ENCODE measurements at regions not wholly inside any gene's neighbourhood (a gene's known extent, or its start where the extent isn't known, plus 50 kb on each side); places are given as distances from the start of the nearest gene placed in this dataset.

DNA sequence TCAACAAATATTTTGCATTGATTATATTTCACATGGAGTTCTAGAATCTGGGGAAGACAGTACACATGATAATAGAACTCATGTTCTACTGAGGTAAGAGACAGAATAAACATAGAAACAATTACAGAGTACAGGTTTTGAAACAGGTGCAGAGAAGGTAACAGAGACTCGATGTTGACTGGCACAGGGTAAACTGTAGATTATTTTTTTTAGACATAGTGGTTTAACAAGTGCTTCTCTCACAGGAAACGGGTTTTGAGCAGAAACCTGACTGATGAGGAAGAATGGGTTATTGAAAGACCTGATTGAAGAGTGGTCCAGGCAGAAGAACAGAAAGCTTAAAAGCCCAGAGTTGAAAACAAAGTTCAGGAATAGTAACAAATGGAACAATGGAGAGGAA lies 1002.5 kb upstream of the FAM98A start:
- Histone ChIP-seq H3K27me3 (ENCODE audit: control insufficient read depth, low read length) (no peaks in the 10 kb centered on the region), H3K4me3 (ENCODE audit: low read length) (no peak overlapping the region), H3K27ac (ENCODE audit: low read depth, low read length) (no peak overlapping the region), H3F3A (ENCODE audit: control insufficient read depth, insufficient read depth) (no peaks in the 10 kb centered on the region), H3K79me2 (ENCODE audit: control insufficient read depth, low read length) (no peaks in the 10 kb centered on the region), H4K20me1 (ENCODE audit: control insufficient read depth, insufficient read depth, low read depth, low read length) (no peaks in the 10 kb centered on the region), H3K9me2 (replicated peaks; ENCODE audit: control insufficient read depth, low read length) (no peaks in the 10 kb centered on the region), H3K4me2 (ENCODE audit: low read length) (no peak overlapping the region), H3K4me1 (ENCODE audit: control insufficient read depth, low read length) (no peaks in the 10 kb centered on the region), H3K36me3 (ENCODE audit: control insufficient read depth, low read length) (no peaks in the 10 kb centered on the region), H3K9me3 (ENCODE audit: control insufficient read depth, insufficient read depth, low read length) (no peaks in the 10 kb centered on the region)
- TF ChIP-seq EZH2phosphoT487 (IDR thresholded peaks at IDR 0.05; ENCODE audit: borderline replicate concordance, low read length), result no peak
- TF ChIP-seq, protein P1, sequence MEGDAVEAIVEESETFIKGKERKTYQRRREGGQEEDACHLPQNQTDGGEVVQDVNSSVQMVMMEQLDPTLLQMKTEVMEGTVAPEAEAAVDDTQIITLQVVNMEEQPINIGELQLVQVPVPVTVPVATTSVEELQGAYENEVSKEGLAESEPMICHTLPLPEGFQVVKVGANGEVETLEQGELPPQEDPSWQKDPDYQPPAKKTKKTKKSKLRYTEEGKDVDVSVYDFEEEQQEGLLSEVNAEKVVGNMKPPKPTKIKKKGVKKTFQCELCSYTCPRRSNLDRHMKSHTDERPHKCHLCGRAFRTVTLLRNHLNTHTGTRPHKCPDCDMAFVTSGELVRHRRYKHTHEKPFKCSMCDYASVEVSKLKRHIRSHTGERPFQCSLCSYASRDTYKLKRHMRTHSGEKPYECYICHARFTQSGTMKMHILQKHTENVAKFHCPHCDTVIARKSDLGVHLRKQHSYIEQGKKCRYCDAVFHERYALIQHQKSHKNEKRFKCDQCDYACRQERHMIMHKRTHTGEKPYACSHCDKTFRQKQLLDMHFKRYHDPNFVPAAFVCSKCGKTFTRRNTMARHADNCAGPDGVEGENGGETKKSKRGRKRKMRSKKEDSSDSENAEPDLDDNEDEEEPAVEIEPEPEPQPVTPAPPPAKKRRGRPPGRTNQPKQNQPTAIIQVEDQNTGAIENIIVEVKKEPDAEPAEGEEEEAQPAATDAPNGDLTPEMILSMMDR (IDR thresholded peaks at IDR 0.05; ENCODE audit: low read depth, low read length, poor library complexity, severe bottlenecking), result no peak

DNA sequence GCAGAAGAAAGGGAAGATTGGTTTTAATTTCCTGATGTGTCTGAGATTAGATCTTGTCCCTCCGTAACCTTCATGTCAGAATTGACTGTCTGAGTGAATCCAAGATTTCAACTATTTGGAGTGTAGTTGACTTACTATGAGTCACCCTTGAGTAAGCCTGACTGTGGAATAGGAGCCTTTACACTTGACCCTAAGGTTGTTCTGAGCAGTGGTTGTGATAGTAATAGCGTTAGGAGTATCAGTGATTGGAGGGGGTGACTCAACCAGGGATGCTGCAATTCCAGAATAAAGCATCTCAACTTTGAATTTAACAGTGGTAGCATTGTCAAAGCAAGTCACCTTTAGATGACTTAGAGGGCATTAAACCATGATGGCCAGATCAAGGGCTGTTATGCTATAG lies 979.5 kb upstream of the FAM98A start:
- Histone ChIP-seq H3K4me2 (ENCODE audit: low read length) (no peak overlapping the region), H4K20me1 (ENCODE audit: control insufficient read depth, insufficient read depth, low read depth, low read length) (no peaks in the 10 kb centered on the region), H3K27me3 (ENCODE audit: control insufficient read depth, low read length) (no peaks in the 10 kb centered on the region), H3K9me2 (replicated peaks; ENCODE audit: control insufficient read depth, low read length) (no peaks in the 10 kb centered on the region), H3K4me1 (ENCODE audit: control insufficient read depth, low read length) (no peaks in the 10 kb centered on the region), H3K79me2 (ENCODE audit: control insufficient read depth, low read length) (no peaks in the 10 kb centered on the region), H3F3A (ENCODE audit: control insufficient read depth, insufficient read depth) (no peaks in the 10 kb centered on the region), H3K27ac (ENCODE audit: low read depth, low read length) (no peak overlapping the region), H3K9me3 (ENCODE audit: control insufficient read depth, insufficient read depth, low read length) (no peaks in the 10 kb centered on the region), H3K36me3 (ENCODE audit: control insufficient read depth, low read length) (no peaks in the 10 kb centered on the region), H3K4me3 (ENCODE audit: low read length) (no peak overlapping the region)
- TF ChIP-seq EZH2phosphoT487 (IDR thresholded peaks at IDR 0.05; ENCODE audit: borderline replicate concordance, low read length), result no peak
- TF ChIP-seq, protein P1 (IDR thresholded peaks at IDR 0.05; ENCODE audit: low read depth, low read length, poor library complexity, severe bottlenecking), result no peak

DNA sequence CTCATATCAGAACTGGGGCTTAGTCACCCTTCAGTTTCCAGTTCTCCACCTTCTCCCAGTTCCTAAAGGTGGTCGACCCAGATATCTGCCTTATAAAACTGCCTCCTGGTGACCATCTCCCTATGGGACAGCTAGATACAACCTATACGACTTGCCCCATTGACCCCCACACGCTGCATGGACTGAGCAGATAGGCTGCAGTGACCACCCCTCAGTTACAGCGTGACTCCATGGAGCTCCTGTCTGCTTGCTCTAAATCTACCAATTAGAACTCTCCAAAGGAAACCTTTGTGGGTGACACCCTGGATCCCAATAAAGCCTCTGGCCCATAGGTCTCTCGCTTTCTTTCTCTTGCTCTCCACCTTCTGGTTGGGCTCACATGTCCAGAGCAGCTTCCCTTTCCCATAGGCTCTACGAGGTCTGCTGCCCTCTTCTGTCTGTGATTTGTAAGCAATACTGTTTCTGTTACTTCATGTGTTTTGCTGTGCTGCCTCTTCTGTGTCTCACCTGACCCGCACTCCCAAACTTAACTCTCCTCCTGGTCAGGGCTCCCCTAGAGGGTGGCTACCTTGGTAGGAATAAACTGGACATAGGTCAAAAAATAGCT lies 971.3 kb upstream of the FAM98A start:
- Histone ChIP-seq H3K79me2 (ENCODE audit: control insufficient read depth, low read length) (no peaks in the 10 kb centered on the region), H3K4me1 (ENCODE audit: control insufficient read depth, low read length) (no peaks in the 10 kb centered on the region), H3K36me3 (ENCODE audit: control insufficient read depth, low read length) (no peaks in the 10 kb centered on the region), H3K4me2 (ENCODE audit: low read length) (no peak overlapping the region), H3K27me3 (ENCODE audit: control insufficient read depth, low read length) (no peaks in the 10 kb centered on the region), H4K20me1 (ENCODE audit: control insufficient read depth, insufficient read depth, low read depth, low read length) (no peaks in the 10 kb centered on the region), H3F3A (ENCODE audit: control insufficient read depth, insufficient read depth) (no peaks in the 10 kb centered on the region), H3K4me3 (ENCODE audit: low read length) (no peak overlapping the region), H3K27ac (ENCODE audit: low read depth, low read length) (no peak overlapping the region), H3K9me2 (replicated peaks; ENCODE audit: control insufficient read depth, low read length) (no peaks in the 10 kb centered on the region), H3K9me3 (ENCODE audit: control insufficient read depth, insufficient read depth, low read length) (no peaks in the 10 kb centered on the region)
- TF ChIP-seq, protein P1 (IDR thresholded peaks at IDR 0.05; ENCODE audit: low read depth, low read length, poor library complexity, severe bottlenecking), result peak; percentile 34
- no peak for TF ChIP-seq EZH2phosphoT487 (IDR thresholded peaks at IDR 0.05; ENCODE audit: borderline replicate concordance, low read length)
